HEK293 (cell line): ENCODE measurements at regions not wholly inside any gene's neighbourhood (a gene's known extent, or its start where the extent isn't known, plus 50 kb on each side); places are given as distances from the start of the nearest gene placed in this dataset.

Source experiments
- CTCF ChIA-PET: fragments of 350-600 bp; formaldehyde crosslinking; extraction: SDS; loops from one replicate; lab custom pipeline; 2021; ENCODE audit warnings: antibody characterized with exemption; lab: Yijun Ruan, JAX
- POLR2A ChIA-PET: fragments of 300-600 bp; formaldehyde crosslinking; extraction: SDS; loops from one replicate; lab custom pipeline; 2020; ENCODE audit warnings: antibody characterized with exemption, inconsistent platforms; lab: Yijun Ruan, JAX
- H3K27ac ChIP-seq: fragments of 200-500 bp; sonication (Bioruptor generic); 2 replicates; pipeline ENCODE4 v1.5.1; 2014; ENCODE audit warnings: low read depth, low read length, control low read depth, inconsistent platforms; ENCODE audit errors: extremely low read depth
- H3K36me3 ChIP-seq, 2 experiments: fragments of 200-500 bp in 1 of 2; sonication (Bioruptor generic) in 1 of 2; 1 replicate in 1 of 2; 2 replicates in 1 of 2; pipeline ENCODE4 v1.5.1; 2014 to 2017; ENCODE audit warnings: inconsistent platforms in 2 of 2, low read length in 2 of 2; ENCODE audit not compliant: control insufficient read depth in 2 of 2, insufficient read depth in 1 of 2
- H3K4me1 ChIP-seq: fragments of 200-500 bp; sonication (Bioruptor generic); 2 replicates; pipeline ENCODE4 v1.5.1; 2014; ENCODE audit warnings: mild to moderate bottlenecking, low read length, inconsistent platforms; ENCODE audit not compliant: control insufficient read depth, insufficient read depth
- H3K4me3 ChIP-seq: 2 replicates; pipeline ENCODE4 v1.5.1; 2011; ENCODE audit warnings: low read depth, mild to moderate bottlenecking, control low read depth, low read length, moderate library complexity
- H3K9me3 ChIP-seq: fragments of 200-500 bp; sonication (Bioruptor generic); 2 replicates; pipeline ENCODE4 v1.5.1; 2014; ENCODE audit warnings: low read depth, low read length, inconsistent platforms; ENCODE audit not compliant: control insufficient read depth, insufficient read depth
- ATF2 ChIP-seq: fragments of 450-650 bp; formaldehyde crosslinking; IDR thresholded peaks from 2 replicates; pipeline ENCODE4 v1.5.1; 2016; ENCODE audit warnings: missing biosample characterization, missing genetic modification characterization, low read depth
- GFI1B ChIP-seq: fragments of 450-650 bp; formaldehyde crosslinking; IDR thresholded peaks from 2 replicates; pipeline ENCODE4 v1.5.1; 2016; ENCODE audit warnings: missing biosample characterization, missing genetic modification characterization
- MYNN ChIP-seq: fragments of 450-650 bp; formaldehyde crosslinking; IDR thresholded peaks from 2 replicates; pipeline ENCODE4 v1.5.1; 2016; ENCODE audit warnings: missing biosample characterization, missing genetic modification characterization, borderline replicate concordance
- PATZ1 ChIP-seq: fragments of 450-650 bp; formaldehyde crosslinking; IDR thresholded peaks from 2 replicates; pipeline ENCODE4 v1.5.1; 2016; ENCODE audit warnings: missing biosample characterization, missing genetic modification characterization
- TCF7L2 ChIP-seq: IDR thresholded peaks from 2 replicates; pipeline ENCODE4 v1.6.1; 2011; ENCODE audit warnings: low read depth, mild to moderate bottlenecking, inconsistent platforms, low read length, moderate library complexity, borderline replicate concordance
- ZBTB20 ChIP-seq: fragments of 450-650 bp; formaldehyde crosslinking; IDR thresholded peaks from 2 replicates; pipeline ENCODE4 v1.5.1; 2016; ENCODE audit warnings: missing biosample characterization, missing genetic modification characterization
- ZBTB44 ChIP-seq: fragments of 450-650 bp; IDR thresholded peaks from 2 replicates; pipeline ENCODE4 v1.5.1; 2018; ENCODE audit warnings: missing biosample characterization, mild to moderate bottlenecking, missing genetic modification characterization
- ZNF133 ChIP-seq: fragments of 450-650 bp; formaldehyde crosslinking; IDR thresholded peaks from 2 replicates; pipeline ENCODE4 v1.5.1; 2016; ENCODE audit warnings: missing biosample characterization, missing genetic modification characterization
- ZNF18 ChIP-seq: fragments of 450-650 bp; formaldehyde crosslinking; IDR thresholded peaks from 2 replicates; pipeline ENCODE4 v1.5.1; 2016; ENCODE audit warnings: missing biosample characterization, missing genetic modification characterization
- ZNF211 ChIP-seq: fragments of 450-650 bp; formaldehyde crosslinking; IDR thresholded peaks from 2 replicates; pipeline ENCODE4 v1.5.1; 2016; ENCODE audit warnings: low read depth, missing biosample characterization, missing genetic modification characterization
- ZNF274 ChIP-seq, 2 experiments: fragments of 200-500 bp in 1 of 2; fragments of 450-650 bp in 1 of 2; sonication (Bioruptor generic) in 1 of 2; formaldehyde crosslinking in 1 of 2; IDR thresholded peaks; 2 replicates each; pipeline versions ENCODE4 v1.5.1 to v1.6.1; 2014 to 2016; ENCODE audit warnings: borderline replicate concordance in 1 of 2, inconsistent platforms in 1 of 2, low read length in 1 of 2, missing biosample characterization in 1 of 2, missing genetic modification characterization in 1 of 2
- ZNF341 ChIP-seq: fragments of 450-650 bp; formaldehyde crosslinking; IDR thresholded peaks from 2 replicates; pipeline ENCODE4; 2016; ENCODE audit warnings: low read depth, missing biosample characterization, missing genetic modification characterization
- ZNF394 ChIP-seq: fragments of 450-650 bp; formaldehyde crosslinking; IDR thresholded peaks from 2 replicates; pipeline ENCODE4 v1.5.1; 2016; ENCODE audit warnings: missing biosample characterization, missing genetic modification characterization, mild to moderate bottlenecking, moderate library complexity, borderline replicate concordance
- ZNF510 ChIP-seq: fragments of 450-650 bp; formaldehyde crosslinking; IDR thresholded peaks from 2 replicates; pipeline ENCODE4 v1.5.1; 2018; ENCODE audit warnings: mild to moderate bottlenecking, missing genetic modification characterization, missing biosample characterization; ENCODE audit not compliant: insufficient replicate concordance
- ZNF521 ChIP-seq: fragments of 450-650 bp; formaldehyde crosslinking; IDR thresholded peaks from 2 replicates; pipeline ENCODE4 v1.5.1; 2017; ENCODE audit warnings: missing biosample characterization, mild to moderate bottlenecking, missing genetic modification characterization
- ZNF548 ChIP-seq: fragments of 450-650 bp; formaldehyde crosslinking; IDR thresholded peaks from 2 replicates; pipeline ENCODE4 v1.5.1; 2016; ENCODE audit warnings: missing biosample characterization, missing genetic modification characterization
- ZNF561 ChIP-seq: fragments of 450-650 bp; IDR thresholded peaks from 2 replicates; pipeline ENCODE4 v1.5.1; 2018; ENCODE audit warnings: missing biosample characterization, missing genetic modification characterization, borderline replicate concordance
- ZNF704 ChIP-seq: fragments of 450-650 bp; formaldehyde crosslinking; IDR thresholded peaks from 2 replicates; pipeline ENCODE4 v1.5.1; 2016; ENCODE audit warnings: missing biosample characterization, missing genetic modification characterization
- ZSCAN4 ChIP-seq: fragments of 450-650 bp; formaldehyde crosslinking; IDR thresholded peaks from 2 replicates; pipeline ENCODE4 v1.5.1; 2017; ENCODE audit warnings: missing biosample characterization, missing genetic modification characterization

GRCh38 chr10:44706745-44707144, 204.4 kb upstream of the TMEM72 start:
- H3K4me3 ChIP-seq = no peak overlapping the region
- TF ChIP-seq ZNF133 = no peak
- TF ChIP-seq ZNF394 (tag by site-specific recombination) = no peak
- no peak for TF ChIP-seq ZNF521 (tag by site-specific recombination)
- no peak for TF ChIP-seq PATZ1 (tag by site-specific recombination)
- no peak for TF ChIP-seq ZNF211 (tag by site-specific recombination)
- no peak for TF ChIP-seq GFI1B
- TF ChIP-seq ZNF274 (IDR thresholded peaks at IDR 0.05; ENCODE audit: low read length) = no peak
- no peak for TF ChIP-seq ZNF274 (tag by site-specific recombination; IDR thresholded peaks at IDR 0.05; ENCODE audit: borderline replicate concordance)
- TF ChIP-seq MYNN = no peak
- TF ChIP-seq ZNF548 (tag by site-specific recombination) = no peak
- no peak for TF ChIP-seq ZNF341 (tag by site-specific recombination)
- TF ChIP-seq ZNF510 (tag by site-specific recombination) = no peak
- TF ChIP-seq TCF7L2 = no peak
- TF ChIP-seq ZNF561 (tag by site-specific recombination) = no peak
- TF ChIP-seq ZBTB20 (tag by site-specific recombination) = no peak
- no peak for TF ChIP-seq ZSCAN4 (tag by site-specific recombination)
- TF ChIP-seq ZNF704 (tag by site-specific recombination) = no peak
- no peak for TF ChIP-seq ZNF18 (tag by site-specific recombination)
- TF ChIP-seq, all 188 proteins: peak for 0
- Histone ChIP-seq H3K4me1 (no peaks in the 10 kb centered on the region), H3K36me3 (no peaks in the 10 kb centered on the region), H3K27ac (no peak overlapping the region), H3K9me3 (no peaks in the 10 kb centered on the region)
- ChIA-PET POLR2A (no interaction called here), CTCF (no interaction called here)

- H3K27ac ChIP-seq = no peak overlapping the region
- ChIA-PET CTCF (no interaction called here), POLR2A (no interaction called here)
- no peaks in the 10 kb centered on the region for H3K4me1 ChIP-seq
- H3K9me3 ChIP-seq = no peaks in the 10 kb centered on the region
- H3K36me3 ChIP-seq = no peaks in the 10 kb centered on the region
- no peak overlapping the region for H3K4me3 ChIP-seq
- no peak for TF ChIP-seq ATF2 (tag by site-specific recombination)
- TF ChIP-seq ZBTB44 = no peak
These were observed 197.8 kb upstream of the TMEM72 start for GRCh38 chr10:44713307-44713706.
